H1 (cell line): ENCODE measurements at regions not wholly inside any gene's neighbourhood (a gene's known extent, or its start where the extent isn't known, plus 50 kb on each side); places are given as distances from the start of the nearest gene placed in this dataset.

Source experiments
- CTCF ChIA-PET: fragments of 300-600 bp; sonication (Branson Sonifier 250); formaldehyde crosslinking; loops from one replicate; lab custom pipeline; 2021; ENCODE audit not compliant: partially characterized antibody; lab: Charles Lee
- POLR2A ChIA-PET: fragments of 300-600 bp; sonication (Branson Sonifier 250); formaldehyde crosslinking; loops from one replicate; lab custom pipeline; 2021; ENCODE audit warnings: inconsistent platforms; ENCODE audit not compliant: partially characterized antibody; lab: Charles Lee
- DNase-seq, 2 experiments: peaks; one replicate each; pipeline versions ENCODE4 v3.0.0 to v3.0.0-alpha.2; 2010 to 2022; ENCODE audit warnings: low spot score in 2 of 2, low read depth in 1 of 2, mixed read lengths in 1 of 2
- FAIRE-seq: peaks from 2 replicates; lab custom pipeline; 2011; peaks lifted over from hg19 to GRCh38; lab: Jason Lieb, UNC
- H2AFZ ChIP-seq: 2 replicates; pipeline ENCODE4 v1.8.1; 2012; ENCODE audit warnings: low read length, inconsistent platforms
- H2AK5ac ChIP-seq: 2 replicates; pipeline ENCODE4 v1.6.1; 2013; ENCODE audit warnings: low read depth, low read length
- H2BK120ac ChIP-seq: replicated peaks from 2 replicates; pipeline ENCODE3; 2013; ENCODE audit warnings: low read depth, low read length, inconsistent platforms
- H2BK12ac ChIP-seq: 2 replicates; pipeline ENCODE4 v1.6.1; 2013; ENCODE audit warnings: low read depth, low read length
- H2BK15ac ChIP-seq: 2 replicates; pipeline ENCODE4 v1.6.1; 2013; ENCODE audit warnings: low read length
- H2BK20ac ChIP-seq: 2 replicates; pipeline ENCODE4 v1.6.1; 2013; ENCODE audit warnings: low read length
- H2BK5ac ChIP-seq: 2 replicates; pipeline ENCODE4 v1.6.1; 2013; ENCODE audit warnings: low read depth, low read length
- H3K14ac ChIP-seq: 2 replicates; pipeline ENCODE4 v1.6.1; 2013; ENCODE audit warnings: inconsistent platforms; ENCODE audit not compliant: insufficient read length
- H3K18ac ChIP-seq: 2 replicates; pipeline ENCODE4 v1.6.1; 2013; ENCODE audit warnings: low read length; ENCODE audit errors: extremely low read depth
- H3K23ac ChIP-seq: 2 replicates; pipeline ENCODE4 v1.6.1; 2013; ENCODE audit warnings: inconsistent platforms; ENCODE audit not compliant: insufficient read length
- H3K23me2 ChIP-seq: 2 replicates; pipeline ENCODE4 v1.6.1; 2013; ENCODE audit warnings: low read depth, low read length
- H3K27ac ChIP-seq: 2 replicates; pipeline ENCODE4 v1.6.1; 2011; ENCODE audit warnings: low read depth, low read length, inconsistent platforms
- H3K27me3 ChIP-seq, 4 experiments: replicated peaks in 1 of 4; 1 replicate in 1 of 4; 2 replicates in 3 of 4; pipeline versions ENCODE4 v1.6.1 to v1.8.1; 2011 to 2013; ENCODE audit warnings: low read length in 3 of 4, mild to moderate bottlenecking in 3 of 4, inconsistent platforms in 2 of 4, mixed read lengths in 2 of 4, moderate library complexity in 1 of 4; ENCODE audit not compliant: control insufficient read depth in 3 of 4, insufficient read depth in 3 of 4; ENCODE audit errors: extremely low read depth in 1 of 4
- H3K36me3 ChIP-seq, 4 experiments: 2 replicates each; pipeline versions ENCODE4 v1.6.1 to v1.8.1; 2011 to 2013; ENCODE audit warnings: mild to moderate bottlenecking in 4 of 4, low read length in 3 of 4, moderate library complexity in 2 of 4, control low read depth in 1 of 4, inconsistent platforms in 1 of 4; ENCODE audit not compliant: insufficient read depth in 4 of 4, control insufficient read depth in 2 of 4
- H3K4ac ChIP-seq: replicated peaks from 2 replicates; pipeline ENCODE3; 2013; ENCODE audit warnings: low read length, low read depth, mixed read lengths, inconsistent platforms; ENCODE audit not compliant: insufficient read length
- H3K4me1 ChIP-seq, 4 experiments: replicated peaks in 1 of 4; 1 replicate in 1 of 4; 2 replicates in 3 of 4; pipeline versions ENCODE4 v1.6.1 to v1.8.1; 2011 to 2013; ENCODE audit warnings: low read length in 3 of 4, inconsistent platforms in 2 of 4, mixed read lengths in 1 of 4; ENCODE audit not compliant: insufficient read depth in 4 of 4, control insufficient read depth in 3 of 4
- H3K4me2 ChIP-seq, 2 experiments: 2 replicates each; pipeline versions ENCODE4 v1.6.1 to v1.8.1; 2011 to 2013; ENCODE audit warnings: low read depth in 2 of 2, low read length in 2 of 2, control low read depth in 1 of 2, inconsistent platforms in 1 of 2, mild to moderate bottlenecking in 1 of 2; ENCODE audit not compliant: insufficient read depth in 1 of 2
- H3K4me3 ChIP-seq, 4 experiments: fragments of 200-600, 300-600 bp in 1 of 4; sonication (generic), shearing (Covaris generic), sonication (Bioruptor Twin) in 1 of 4; 2 replicates each; pipeline versions ENCODE4 v1.5.1 to v1.8.1; 2011 to 2016; ENCODE audit warnings: low read length in 4 of 4, low read depth in 3 of 4, control low read depth in 2 of 4, inconsistent platforms in 2 of 4, mild to moderate bottlenecking in 2 of 4, mixed read lengths in 1 of 4, moderate library complexity in 1 of 4; ENCODE audit not compliant: insufficient read depth in 2 of 4; ENCODE audit errors: extremely low read depth in 1 of 4
- H3K56ac ChIP-seq: replicated peaks from 2 replicates; pipeline ENCODE3; 2013; ENCODE audit warnings: low read depth, mild to moderate bottlenecking, mixed read lengths, low read length, inconsistent platforms; ENCODE audit not compliant: insufficient read length
- H3K79me1 ChIP-seq: 2 replicates; pipeline ENCODE4 v1.6.1; 2013; ENCODE audit warnings: low read depth, low read length, control low read depth
- H3K79me2 ChIP-seq, 2 experiments: 2 replicates each; pipeline versions ENCODE4 v1.6.1 to v1.8.1; 2012 to 2013; ENCODE audit warnings: low read length in 2 of 2, mild to moderate bottlenecking in 2 of 2, inconsistent platforms in 1 of 2; ENCODE audit not compliant: insufficient read depth in 2 of 2, control insufficient read depth in 1 of 2
- H3K9ac ChIP-seq, 4 experiments: replicated peaks in 1 of 4; 1 replicate in 1 of 4; 2 replicates in 3 of 4; pipeline versions ENCODE4 v1.6.1 to v1.8.1; 2011 to 2013; ENCODE audit warnings: low read depth in 3 of 4, low read length in 3 of 4, control low read depth in 2 of 4, mild to moderate bottlenecking in 2 of 4, moderate library complexity in 2 of 4, inconsistent platforms in 1 of 4; ENCODE audit errors: extremely low read depth in 1 of 4
- H3K9me3 ChIP-seq, 2 experiments: 2 replicates each; pipeline versions ENCODE4 v1.6.1 to v1.8.1; 2012 to 2013; ENCODE audit warnings: mild to moderate bottlenecking in 2 of 2, moderate library complexity in 2 of 2, control low read depth in 1 of 2, inconsistent platforms in 1 of 2, low read depth in 1 of 2, low read length in 1 of 2, mixed read lengths in 1 of 2; ENCODE audit not compliant: insufficient read depth in 2 of 2
- H4K20me1 ChIP-seq, 2 experiments: replicated peaks in 1 of 2; 2 replicates each; pipeline versions ENCODE3 to v1.8.1; 2011 to 2013; ENCODE audit warnings: inconsistent platforms in 2 of 2, low read length in 2 of 2, mild to moderate bottlenecking in 1 of 2; ENCODE audit not compliant: insufficient read depth in 2 of 2, control insufficient read depth in 1 of 2
- H4K5ac ChIP-seq: 2 replicates; pipeline ENCODE4 v1.6.1; 2013; ENCODE audit warnings: low read length, low read depth, mixed read lengths, inconsistent platforms; ENCODE audit not compliant: insufficient read length
- H4K8ac ChIP-seq: 2 replicates; pipeline ENCODE4 v1.8.0; 2013; ENCODE audit warnings: mild to moderate bottlenecking, moderate library complexity, low read length, inconsistent platforms; ENCODE audit not compliant: insufficient read depth; ENCODE audit errors: extremely low read depth
- H4K91ac ChIP-seq: replicated peaks from 2 replicates; pipeline ENCODE3; 2013; ENCODE audit warnings: low read length, mixed read lengths, inconsistent platforms; ENCODE audit not compliant: insufficient read length
- BACH1 ChIP-seq: IDR thresholded peaks from 2 replicates; pipeline ENCODE4 v1.6.1; 2012; ENCODE audit warnings: low read length, improper control_type of control experiment
- CBX5 ChIP-seq: fragments of 300-800, 300-1000 bp; sonication (generic); IDR thresholded peaks from 2 replicates; pipeline ENCODE4 v1.7.1; 2016; ENCODE audit warnings: antibody characterized with exemption, low read length, low read depth
- CBX8 ChIP-seq: fragments of 300-800, 300-1000 bp; sonication (generic); IDR thresholded peaks from 2 replicates; pipeline ENCODE4 v1.7.1; 2016; ENCODE audit warnings: low read depth, low read length, borderline replicate concordance
- CREB1 ChIP-seq: IDR thresholded peaks from 2 replicates; pipeline ENCODE4 v1.6.1; 2012; ENCODE audit warnings: inconsistent platforms
- HDAC2 ChIP-seq, 2 experiments: fragments of 300-600 bp in 1 of 2; sonication (generic) in 1 of 2; IDR thresholded peaks; 2 replicates each; pipeline ENCODE4 v1.6.1; 2011 to 2012; ENCODE audit warnings: low read depth in 2 of 2, low read length in 2 of 2, mild to moderate bottlenecking in 2 of 2, moderate library complexity in 2 of 2, borderline replicate concordance in 1 of 2, inconsistent platforms in 1 of 2
- KDM5A ChIP-seq: fragments of 200-600 bp; IDR thresholded peaks from 2 replicates; pipeline ENCODE4 v1.7.1; 2012; ENCODE audit warnings: mild to moderate bottlenecking, low read length, inconsistent platforms, mixed read lengths
- PHF8 ChIP-seq: fragments of 200-600 bp; sonication (generic); conservative IDR thresholded peaks from 2 replicates; pipeline ENCODE4 v1.7.1; 2012; ENCODE audit warnings: low read depth, mild to moderate bottlenecking, inconsistent platforms, low read length, moderate library complexity
- WGBS, 2 experiments: shearing (Covaris generic) in 1 of 2; methylation state at CpG; one replicate each; pipeline versions ENCODE4 v1.1.6 to v1.1.7; 2013 to 2015; ENCODE audit warnings: low lambda C conversion rate in 2 of 2, mixed read lengths in 2 of 2, inconsistent platforms in 1 of 2, low coverage in 1 of 2, missing lambda C conversion rate in 1 of 2; ENCODE audit not compliant: insufficient replicate concordance in 2 of 2, insufficient coverage in 1 of 2, insufficient read length in 1 of 2; ENCODE audit errors: extremely low coverage in 1 of 2, missing lambda C conversion rate in 1 of 2; 5-methylcytosine and 5-hydroxymethylcytosine counted together
- TF ChIP-seq, protein P1 (sequence below): IDR thresholded peaks from 2 replicates; pipeline ENCODE4 v1.6.1; 2011; ENCODE audit warnings: low read length, improper control_type of control experiment

DNA sequence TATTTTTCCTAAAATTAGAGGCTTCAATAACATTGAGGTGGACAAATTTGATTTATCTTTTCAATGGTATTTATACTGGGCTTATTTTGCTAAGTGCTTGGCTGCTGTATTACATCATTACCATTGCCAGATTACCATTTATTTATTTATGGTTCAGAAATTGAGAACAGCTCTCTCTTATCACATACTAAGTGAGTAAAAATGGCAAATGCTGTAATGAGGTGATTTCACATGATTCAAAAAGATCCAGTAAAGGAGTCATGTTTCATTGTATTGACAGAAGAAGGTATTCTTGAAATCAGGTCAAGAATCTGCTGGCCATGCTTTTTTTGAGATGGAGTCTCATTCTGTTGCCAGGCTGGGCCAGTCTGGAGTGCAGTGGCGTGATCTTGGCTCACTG is 322.6 kb downstream of the KIF20B start:
- no peaks in the 10 kb centered on the region for H3K36me3 ChIP-seq
- FAIRE-seq (no peak), DNase-seq (no peak)
- no peak overlapping the region for H3K14ac ChIP-seq
- ChIA-PET POLR2A (no interaction called here), CTCF (no interaction called here)
- no peak overlapping the region for H4K91ac ChIP-seq
- no peak overlapping the region for H2BK15ac ChIP-seq
- H2BK12ac ChIP-seq, result no peak overlapping the region
- no peak overlapping the region for H3K4ac ChIP-seq
- H3K27me3 ChIP-seq, result no peaks in the 10 kb centered on the region
- H3K4me1 ChIP-seq, result no peaks in the 10 kb centered on the region
- H2AK5ac ChIP-seq, result no peak overlapping the region
- no peak overlapping the region for H2AFZ ChIP-seq
- H3K23ac ChIP-seq, result no peak overlapping the region
- H3K27ac ChIP-seq, result no peak overlapping the region
- no peaks in the 10 kb centered on the region for H3K79me1 ChIP-seq
- H2BK120ac ChIP-seq, result no peak overlapping the region
- no peak overlapping the region for H2BK5ac ChIP-seq
- no peak overlapping the region for H4K5ac ChIP-seq
- H3K4me2 ChIP-seq, result no peak overlapping the region
- H4K8ac ChIP-seq, result no peak overlapping the region
- H4K20me1 ChIP-seq, result no peaks in the 10 kb centered on the region
- no peaks in the 10 kb centered on the region; the same call in 1 of the 2 replicates for H3K23me2 ChIP-seq
- WGBS, 2 experiments, result 100% methylated on average over 1 of the region's 1 CpG; no CpG with 5 or more reads in 1 of the 2 experiments
- no peak overlapping the region for H2BK20ac ChIP-seq
- H3K79me2 ChIP-seq, result no peaks in the 10 kb centered on the region
- H3K56ac ChIP-seq, result no peak overlapping the region
- H3K9me3 ChIP-seq, result no peaks in the 10 kb centered on the region
- H3K18ac ChIP-seq, result no peak overlapping the region
- H3K9ac ChIP-seq, result no peak overlapping the region
- H3K4me3 ChIP-seq, result no peak overlapping the region
- TF ChIP-seq, protein P1, sequence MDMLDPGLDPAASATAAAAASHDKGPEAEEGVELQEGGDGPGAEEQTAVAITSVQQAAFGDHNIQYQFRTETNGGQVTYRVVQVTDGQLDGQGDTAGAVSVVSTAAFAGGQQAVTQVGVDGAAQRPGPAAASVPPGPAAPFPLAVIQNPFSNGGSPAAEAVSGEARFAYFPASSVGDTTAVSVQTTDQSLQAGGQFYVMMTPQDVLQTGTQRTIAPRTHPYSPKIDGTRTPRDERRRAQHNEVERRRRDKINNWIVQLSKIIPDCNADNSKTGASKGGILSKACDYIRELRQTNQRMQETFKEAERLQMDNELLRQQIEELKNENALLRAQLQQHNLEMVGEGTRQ, result no peak
- TF ChIP-seq CREB1 (no peak), BACH1 (no peak), KDM5A (no peak), HDAC2 (IDR thresholded peaks at IDR 0.05; ENCODE audit: borderline replicate concordance in 1 of 2, low read depth in 2 of 2, low read length in 2 of 2) (no peak), PHF8 (no peak), CBX5 (no peak), CBX8 (no peak)
